ENCODE measurements at regions not wholly inside any gene's neighbourhood (a gene's known extent, or its start where the extent isn't known, plus 50 kb on each side); places are given as distances from the start of the nearest gene placed in this dataset.

- intact Hi-C loops (cut with micrococcal nuclease), result no loop called here
- no peaks in the 10 kb centered on the region for H3K79me2 ChIP-seq (ENCODE audit: control insufficient read depth, insufficient read depth, low read length)
- no peaks in the 10 kb centered on the region for H3K36me3 ChIP-seq (replicated peaks in 1 of 2; ENCODE audit: control extremely low read depth in 1 of 2, control insufficient read depth in 1 of 2, extremely low read depth in 1 of 2, insufficient read depth in 2 of 2, low read length in 1 of 2)
- H3K9me3 Mint-ChIP-seq (ENCODE audit: insufficient read depth), result no peaks in the 10 kb centered on the region
- peaks cover 0 to 2% (median 0%) of the 10 kb centered on the region in 4 experiments for H3K27me3 ChIP-seq (replicated peaks in 1 of 4; ENCODE audit: control extremely low read depth in 1 of 4, control insufficient read depth in 3 of 4, insufficient read depth in 4 of 4, low read length in 3 of 4)
- H4K20me1 ChIP-seq (ENCODE audit: control insufficient read depth, insufficient read depth, low read length, poor library complexity, severe bottlenecking), result no peaks in the 10 kb centered on the region
- no peak overlapping the region for H3K4me2 ChIP-seq (replicated peaks; ENCODE audit: low read depth, low read length, poor library complexity, severe bottlenecking)
- H3K27ac Mint-ChIP-seq, result no peak overlapping the region
- no peaks in the 10 kb centered on the region for H3K4me1 Mint-ChIP-seq
- ATAC-seq (ENCODE audit: low read depth), result no peak
- TF ChIP-seq CTCF (IDR thresholded peaks at IDR 0.05) (no peak), EZH2 (IDR thresholded peaks at IDR 0.05; ENCODE audit: borderline replicate concordance, insufficient read depth, low read depth, low read length, poor library complexity, severe bottlenecking) (no peak)
- H3K27me3 Mint-ChIP-seq, result peaks cover 5% of the 10 kb centered on the region
- H3K9ac ChIP-seq (ENCODE audit: low read length), result no peak overlapping the region
- no peak overlapping the region for H2AFZ ChIP-seq (ENCODE audit: insufficient read depth, low read depth, low read length, poor library complexity, severe bottlenecking)
- H3K4me3 ChIP-seq (ENCODE audit: control extremely low read depth in 1 of 5, extremely low read depth in 1 of 5, insufficient read depth in 1 of 5, low read depth in 2 of 5, low read length in 4 of 5), result no peak overlapping the region
- CTCF ChIA-PET, result no interaction called here
- H3K9me3 ChIP-seq (ENCODE audit: control extremely low read depth in 1 of 3, control insufficient read depth in 2 of 3, insufficient read depth in 1 of 3, low read length in 2 of 3), result peaks cover 0 to 14% (median 0%) of the 10 kb centered on the region in 3 donors
- POLR2A ChIA-PET, result no interaction called here
- H3K27ac ChIP-seq (ENCODE audit: low read length in 2 of 2), result no peak overlapping the region
- no peak overlapping the region for H3K4me3 Mint-ChIP-seq
- no peaks in the 10 kb centered on the region for H3K4me1 ChIP-seq (ENCODE audit: control insufficient read depth in 2 of 2, insufficient read depth in 2 of 2, low read length in 2 of 2)
- DNase-seq, result no peak
- WGBS (ENCODE audit: insufficient coverage), result 84% methylated on average over 6 of the region's 11 CpGs
Observed at GRCh38 chr10:43024942-43025700, 51.7 kb upstream of the RET start.
